Stimulated activated naive CD4-positive, alpha-beta T cell treated with Interleukin-2 at 50 U/mL for 16 hours (primary cell): ENCODE measurements at regions not wholly inside any gene's neighbourhood (a gene's known extent, or its start where the extent isn't known, plus 50 kb on each side); places are given as distances from the start of the nearest gene placed in this dataset.
"Not testable (repeated sequence)": the region's sequence is repeated elsewhere in the genome, so short reads cannot be mapped to it uniquely, and the experiment has no call there.

Experiments
- DNase-seq: peaks from one replicate; lab custom pipeline; 2025; lab: John Stamatoyannopoulos, UW

GRCh38 chr6:154921482-154921881 lies 73.6 kb upstream of the TIAM2 start:
- DNase-seq: no peak

GRCh38 chr6:154923199-154923869 lies 71.8 kb upstream of the TIAM2 start:
- DNase-seq: no peak

GRCh38 chr6:154925130-154925529 lies 70.0 kb upstream of the TIAM2 start:
- no peak for DNase-seq

- no peak for DNase-seq
These were observed 68.7 kb upstream of the TIAM2 start for GRCh38 chr6:154926366-154926765.

- DNase-seq: peak; percentile 56
These were observed 66.7 kb upstream of the TIAM2 start for GRCh38 chr6:154928325-154928922.

GRCh38 chr6:154930451-154930851 lies 64.7 kb upstream of the TIAM2 start:
- DNase-seq: no peak

- DNase-seq: no peak
These were observed 63.2 kb upstream of the TIAM2 start for GRCh38 chr6:154931711-154932424.

GRCh38 chr6:154932515-154933027 lies 62.5 kb upstream of the TIAM2 start:
- no peak for DNase-seq

GRCh38 chr6:154933181-154933827 lies 61.8 kb upstream of the TIAM2 start:
- no peak for DNase-seq

- no peak for DNase-seq
These were observed 57.6 kb upstream of the TIAM2 start for GRCh38 chr6:154937306-154938220.

GRCh38 chr6:154938221-154938580 lies 56.9 kb upstream of the TIAM2 start:
- no peak for DNase-seq

- not testable (repeated sequence) for DNase-seq
These were observed 56.3 kb upstream of the TIAM2 start for GRCh38 chr6:154938727-154939285.

GRCh38 chr6:154942770-154943169 lies 52.3 kb upstream of the TIAM2 start:
- no peak for DNase-seq

- no peak for DNase-seq
These were observed 49.7 kb upstream of the TIAM2 start for GRCh38 chr6:154945271-154945890.
